Spleen (tissue), 7 donors: ENCODE measurements at regions not wholly inside any gene's neighbourhood (a gene's known extent, or its start where the extent isn't known, plus 50 kb on each side); places are given as distances from the start of the nearest gene placed in this dataset.

ENCODE experiments used
- CTCF ChIP-seq, 11 experiments: fragments of 200-600 bp in 7 of 11; fragments of 450-650 bp in 4 of 11; sonication (generic) in 4 of 11; IDR thresholded peaks in 8 of 11; conservative IDR thresholded peaks in 3 of 11; 1 replicate in 7 of 11; 2 replicates in 4 of 11; pipeline versions ENCODE4 v1.4.0 to v1.8.0; 2016 to 2021; ENCODE audit warnings: antibody characterized with exemption in 11 of 11, inconsistent platforms in 4 of 11, mild to moderate bottlenecking in 1 of 11
- POLR2A ChIP-seq, 3 donors: fragments of 450-650 bp; IDR thresholded peaks; one replicate each; pipeline ENCODE4 v1.5.1; 2017; ENCODE audit warnings: antibody characterized with exemption in 3 of 3, mild to moderate bottlenecking in 1 of 3
- donor health status: DM: no; HTN: no; CAD: no; lungs with moderate emphysema.
- donor health status: DM: no; HTN: no; CAD: no.
- donor health status: DM: no; HTN: no; CAD: no.

GRCh38 chr4:27638163-27638915, 777.7 kb downstream of the STIM2 start:
- no peak for TF ChIP-seq CTCF (IDR thresholded peaks at IDR 0.05 in 8 of 11, conservative IDR thresholded peaks at IDR 0.05 in 3 of 11)
- TF ChIP-seq POLR2A (IDR thresholded peaks at IDR 0.05), result no peak
